GM12892 (cell line): ENCODE measurements at regions not wholly inside any gene's neighbourhood (a gene's known extent, or its start where the extent isn't known, plus 50 kb on each side); places are given as distances from the start of the nearest gene placed in this dataset.

ENCODE experiments used
- DNase-seq: peaks from one replicate; pipeline ENCODE4 v3.0.0; 2011; ENCODE audit not compliant: insufficient read length
- FAIRE-seq: peaks from 2 replicates; lab custom pipeline; 2011; peaks lifted over from hg19 to GRCh38; lab: Jason Lieb, UNC
- POLR2A ChIP-seq: IDR thresholded peaks from 2 replicates; pipeline ENCODE4 v1.6.1; 2011; ENCODE audit warnings: low read depth, low read length, control low read depth
- POLR2AphosphoS5 ChIP-seq: IDR thresholded peaks from 2 replicates; pipeline ENCODE4 v1.6.1; 2011; ENCODE audit warnings: low read depth, low read length, control low read depth
- TAF1 ChIP-seq: IDR thresholded peaks from 2 replicates; pipeline ENCODE4 v1.6.1; 2011; ENCODE audit warnings: low read depth, mild to moderate bottlenecking, control low read depth, low read length, borderline replicate concordance

- DNase-seq (no peak), FAIRE-seq (no peak)
- TF ChIP-seq POLR2A = no peak
These were observed 375.1 kb upstream of the MMS22L start for GRCh38 chr6:97658090-97658489.

- DNase-seq (no peak), FAIRE-seq (no peak)
- TF ChIP-seq TAF1 (no peak), POLR2A (no peak), POLR2AphosphoS5 (no peak)
These were observed 380.2 kb upstream of the MMS22L start for GRCh38 chr6:97663252-97663651.

- peak; percentile 9 for FAIRE-seq
- TF ChIP-seq POLR2A (no peak), TAF1 (no peak), POLR2AphosphoS5 (no peak)
- DNase-seq = no peak
These were observed 382.4 kb upstream of the MMS22L start for GRCh38 chr6:97665446-97665845.

GRCh38 chr6:97666889-97667288, 383.9 kb upstream of the MMS22L start:
- TF ChIP-seq POLR2AphosphoS5 (no peak), TAF1 (no peak), POLR2A (no peak)
- no peak for FAIRE-seq
- no peak for DNase-seq

GRCh38 chr6:97668716-97669115, 385.7 kb upstream of the MMS22L start:
- FAIRE-seq = no peak
- no peak for DNase-seq
- TF ChIP-seq POLR2A = no peak
- TF ChIP-seq POLR2AphosphoS5 = no peak
- no peak for TF ChIP-seq TAF1

- FAIRE-seq = peak; percentile 97
- DNase-seq = peak; percentile 13
- TF ChIP-seq POLR2A = no peak
- no peak for TF ChIP-seq POLR2AphosphoS5
- no peak for TF ChIP-seq TAF1
These were observed 386.4 kb upstream of the MMS22L start for GRCh38 chr6:97669191-97670031.

GRCh38 chr6:97674802-97675201, 391.8 kb upstream of the MMS22L start:
- no peak for TF ChIP-seq TAF1
- TF ChIP-seq POLR2A = no peak
- TF ChIP-seq POLR2AphosphoS5 = no peak
- DNase-seq (no peak), FAIRE-seq (no peak)

GRCh38 chr6:97677626-97678025, 394.6 kb upstream of the MMS22L start:
- TF ChIP-seq POLR2AphosphoS5 (no peak), TAF1 (no peak), POLR2A (no peak)
- FAIRE-seq (no peak), DNase-seq (no peak)

GRCh38 chr6:97687916-97688315, 404.9 kb upstream of the MMS22L start:
- DNase-seq (no peak), FAIRE-seq (no peak)
- TF ChIP-seq TAF1 = no peak
- TF ChIP-seq POLR2AphosphoS5 = no peak
- no peak for TF ChIP-seq POLR2A

- no peak for FAIRE-seq
- no peak for DNase-seq
These were observed 406.2 kb upstream of the MMS22L start for GRCh38 chr6:97689078-97689754.

GRCh38 chr6:97697456-97697855, 414.4 kb upstream of the MMS22L start:
- no peak for TF ChIP-seq POLR2A
- FAIRE-seq = no peak
- DNase-seq = no peak

More at GRCh38 chr6:97689078-97689754, 406.2 kb upstream of the MMS22L start:
- TF ChIP-seq POLR2AphosphoS5 (no peak), POLR2A (no peak), TAF1 (no peak)

GRCh38 chr6:97701801-97702200, 418.8 kb upstream of the MMS22L start:
- DNase-seq = no peak
- FAIRE-seq = no peak
- TF ChIP-seq POLR2AphosphoS5 (no peak), POLR2A (no peak), TAF1 (no peak)
